HS-5 (cell line): ENCODE measurements at regions not wholly inside any gene's neighbourhood (a gene's known extent, or its start where the extent isn't known, plus 50 kb on each side); places are given as distances from the start of the nearest gene placed in this dataset.
"Not testable (repeated sequence)": the region's sequence is repeated elsewhere in the genome, so short reads cannot be mapped to it uniquely, and the experiment has no call there.

Experiments
- DNase-seq: peaks from one replicate; pipeline ENCODE4 v3.0.0-alpha.2; 2012; ENCODE audit warnings: low read depth

DNA sequence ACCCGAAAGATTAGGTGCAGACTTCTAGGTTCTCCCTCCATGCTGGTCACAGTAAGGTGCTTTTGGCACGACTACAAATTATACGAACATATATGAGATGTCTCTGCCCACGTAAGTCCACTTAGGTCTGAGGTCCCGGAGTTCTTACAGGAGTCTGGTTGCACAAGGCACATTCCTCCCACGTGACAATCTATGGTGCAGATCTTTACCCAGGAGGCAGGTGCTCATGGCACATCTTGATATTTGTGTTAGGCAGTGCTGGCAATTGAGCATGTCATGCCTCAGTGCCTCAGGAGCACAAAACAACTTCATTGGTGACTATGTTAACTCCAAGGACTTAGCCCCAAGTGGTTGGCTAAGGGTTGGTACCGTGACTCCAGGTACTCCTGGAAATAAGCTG, 92.0 kb upstream of the AMN1 start:
- no peak for DNase-seq

DNA sequence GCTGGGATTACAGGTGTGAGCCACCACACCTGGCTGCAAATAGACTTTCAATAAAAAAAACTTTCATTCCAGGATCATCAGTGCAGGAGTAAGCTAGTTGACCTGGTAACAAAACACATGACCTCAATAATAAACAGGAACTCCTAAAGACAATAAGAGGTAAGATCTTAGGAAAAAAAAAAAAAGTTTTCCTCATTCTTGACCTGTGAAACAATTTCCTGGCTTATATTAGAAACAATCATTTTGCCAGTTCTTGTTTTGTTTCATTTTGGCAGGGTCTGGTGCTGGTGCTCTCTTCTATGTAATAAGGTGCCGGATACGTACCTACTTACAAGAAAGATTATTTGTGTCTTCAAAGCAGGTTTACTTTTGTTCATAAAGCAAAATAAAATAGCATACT, 90.6 kb upstream of the AMN1 start:
- DNase-seq: no peak

DNA sequence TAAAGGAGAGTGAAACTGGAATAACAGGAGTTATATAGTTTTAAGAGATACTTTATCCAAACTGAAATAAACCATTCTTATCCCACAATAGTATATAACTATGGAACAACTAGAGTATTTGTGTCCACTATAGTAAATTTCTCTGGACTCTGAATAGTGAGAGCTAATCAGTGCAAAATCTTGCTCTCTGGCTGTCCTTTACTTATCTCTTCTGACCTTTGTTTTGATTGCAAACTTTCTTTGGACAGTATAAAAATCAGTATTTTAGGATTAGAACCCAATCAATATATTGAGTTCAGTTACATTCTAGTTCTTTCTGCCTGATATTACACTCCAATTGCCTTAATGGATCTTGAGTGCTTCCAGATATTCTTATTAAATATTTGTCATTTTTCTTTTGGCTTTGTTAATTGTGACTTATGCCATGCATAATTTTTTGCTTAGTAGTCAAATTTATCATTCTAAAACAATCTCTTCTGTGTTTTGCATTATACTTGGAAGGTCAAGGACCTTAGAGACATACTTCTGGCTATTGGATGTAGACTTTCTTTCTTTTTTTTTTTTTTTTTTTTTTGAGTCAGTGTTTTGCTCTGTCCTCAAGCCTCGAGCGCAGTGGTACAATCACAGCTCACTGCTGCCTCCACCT, 89.9 kb upstream of the AMN1 start:
- no peak for DNase-seq

DNA sequence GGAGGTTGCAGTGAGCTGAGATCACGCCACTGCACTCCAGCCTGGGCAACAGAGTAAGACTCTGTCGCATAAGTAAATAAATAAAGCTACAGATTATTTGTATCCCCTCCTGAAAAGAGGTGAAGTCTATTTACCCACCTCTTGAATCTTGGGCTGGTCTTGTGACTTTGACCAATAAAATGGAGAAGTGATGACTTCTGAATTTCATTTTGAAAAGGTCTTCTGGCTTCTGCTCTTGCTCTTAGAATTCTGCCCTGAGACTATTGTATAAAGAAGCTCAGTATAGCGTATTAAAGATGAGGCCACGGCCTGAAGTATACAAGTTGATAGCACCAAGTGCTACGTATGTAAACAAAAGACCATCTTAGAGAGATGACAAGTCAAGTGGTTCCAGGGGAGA, 88.3 kb upstream of the AMN1 start:
- no peak for DNase-seq

DNA sequence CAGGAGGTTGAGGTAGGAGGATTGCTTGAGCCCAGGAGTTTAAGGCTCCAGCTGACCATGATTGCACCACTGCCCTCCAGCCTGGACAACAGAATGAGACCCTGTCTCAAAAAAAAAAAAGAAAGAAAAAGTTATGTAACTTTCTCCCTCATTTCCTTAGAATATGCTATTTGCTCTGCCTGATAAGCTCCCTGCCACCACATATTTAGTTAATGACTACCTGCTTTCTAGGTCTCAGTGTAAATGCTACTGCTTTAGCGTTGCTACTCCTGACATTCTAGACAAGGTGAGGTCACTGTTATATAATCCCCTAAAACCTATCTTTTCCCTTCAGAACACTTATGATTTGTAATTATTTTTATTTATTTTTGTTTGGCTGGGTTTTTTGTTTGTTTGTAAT, 86.3 kb upstream of the AMN1 start:
- DNase-seq: no peak

DNA sequence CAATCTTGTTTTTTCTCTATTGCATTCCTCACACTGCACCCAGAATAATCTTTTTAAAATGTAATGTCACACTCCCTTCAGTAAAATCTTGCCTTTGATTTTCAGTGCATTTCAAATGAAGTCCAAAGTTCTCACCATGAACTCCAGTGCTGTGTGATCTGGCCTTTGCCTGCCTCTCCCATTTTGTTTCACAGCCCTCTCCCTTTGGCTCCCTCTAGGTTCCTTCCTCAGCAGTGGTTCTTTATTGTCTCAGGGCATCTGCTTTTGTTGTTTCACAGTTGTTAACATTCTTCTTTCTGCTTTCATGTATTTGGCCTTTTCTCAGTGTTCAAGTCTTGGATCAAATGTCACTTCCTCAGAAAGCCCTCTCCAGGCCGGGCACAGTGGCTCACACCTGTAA, 84.5 kb upstream of the AMN1 start:
- DNase-seq: no peak

DNA sequence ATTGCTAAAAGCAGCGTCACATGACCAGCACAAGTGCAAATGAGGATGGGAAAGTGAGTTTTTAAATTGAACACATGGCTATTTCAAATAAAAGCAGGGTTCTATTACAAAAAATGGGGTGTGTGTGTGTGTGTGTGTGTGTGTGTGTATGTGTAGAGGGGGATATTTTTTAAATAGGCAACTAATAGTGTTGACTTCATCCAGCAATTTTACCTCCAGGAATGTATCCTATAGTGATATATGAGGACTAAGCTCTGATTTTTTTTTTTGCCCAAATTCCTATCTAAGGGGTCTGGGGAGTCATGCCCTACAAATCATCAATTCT, 78.9 kb upstream of the AMN1 start:
- no peak for DNase-seq

DNA sequence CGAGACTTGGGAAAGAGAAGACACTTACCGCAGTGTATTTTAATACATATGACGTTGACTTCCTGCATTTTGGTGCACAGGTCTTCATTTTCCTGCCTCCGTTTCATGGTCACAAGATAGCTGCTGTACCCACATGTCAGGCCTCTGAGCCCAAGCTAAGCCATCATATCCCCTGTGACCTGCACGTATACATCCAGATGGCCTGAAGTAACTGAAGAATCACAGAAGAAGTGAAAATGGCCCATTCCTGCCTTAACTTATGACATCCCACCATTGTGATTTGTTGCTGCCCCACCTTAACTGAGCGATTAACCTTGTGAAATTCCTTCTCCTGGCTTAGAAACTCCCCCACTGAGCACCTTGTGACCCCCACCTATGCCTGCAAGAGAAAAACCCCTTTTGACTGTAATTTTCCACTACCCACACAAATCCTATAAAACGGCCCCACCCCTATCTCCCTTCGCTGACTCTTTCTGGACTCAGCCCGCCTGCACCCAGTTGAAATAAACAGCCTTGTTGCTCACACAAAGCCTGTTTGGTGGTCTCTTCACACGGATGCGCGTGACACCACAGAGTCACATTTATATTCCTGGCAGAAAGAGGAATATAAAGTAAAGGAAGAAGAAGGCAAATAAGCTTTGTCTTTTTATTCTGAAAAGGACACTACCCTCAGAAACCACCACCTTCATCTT, 78.4 kb upstream of the AMN1 start:
- not testable (repeated sequence) for DNase-seq

DNA sequence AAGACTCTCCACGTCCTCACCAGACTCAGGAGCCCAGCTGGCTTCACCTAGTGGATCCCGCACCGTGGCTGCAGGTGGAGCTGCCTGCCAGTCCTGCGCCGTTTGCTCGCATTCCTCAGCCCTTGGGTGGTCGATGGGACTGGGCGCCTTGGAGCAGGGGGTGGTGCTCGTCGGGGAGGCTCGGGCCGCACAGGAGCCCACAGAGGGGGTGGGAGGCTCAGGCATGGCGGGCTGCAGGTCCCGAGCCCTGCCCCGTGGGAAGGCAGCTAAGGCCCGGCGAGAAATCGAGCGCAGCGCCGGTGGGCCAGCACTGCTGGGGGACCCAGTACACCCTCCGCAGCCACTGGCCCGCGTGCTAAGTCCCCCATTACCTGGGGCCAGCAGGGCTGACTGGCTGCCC, 76.9 kb upstream of the AMN1 start:
- DNase-seq: not testable (repeated sequence)

DNA sequence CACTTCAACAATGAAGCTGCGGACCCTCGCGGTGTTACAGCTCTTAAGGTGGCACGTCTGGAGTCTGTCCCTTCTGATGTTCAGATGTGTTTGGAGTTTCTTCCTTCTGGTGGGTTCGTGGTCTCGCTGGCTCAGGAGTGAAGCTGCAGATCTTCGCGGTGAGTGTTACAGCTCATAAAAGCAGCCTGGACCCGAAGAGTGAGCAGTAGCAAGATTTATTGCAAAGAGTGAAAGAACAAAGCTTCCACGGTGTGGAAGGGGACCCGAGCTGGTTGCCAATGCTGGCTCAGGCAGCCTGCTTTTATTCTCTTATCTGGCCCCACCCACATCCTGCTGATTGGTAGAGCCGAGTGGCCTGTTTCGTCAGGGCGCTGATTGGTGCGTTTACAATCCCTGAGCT, 75.9 kb upstream of the AMN1 start:
- DNase-seq: not testable (repeated sequence)

DNA sequence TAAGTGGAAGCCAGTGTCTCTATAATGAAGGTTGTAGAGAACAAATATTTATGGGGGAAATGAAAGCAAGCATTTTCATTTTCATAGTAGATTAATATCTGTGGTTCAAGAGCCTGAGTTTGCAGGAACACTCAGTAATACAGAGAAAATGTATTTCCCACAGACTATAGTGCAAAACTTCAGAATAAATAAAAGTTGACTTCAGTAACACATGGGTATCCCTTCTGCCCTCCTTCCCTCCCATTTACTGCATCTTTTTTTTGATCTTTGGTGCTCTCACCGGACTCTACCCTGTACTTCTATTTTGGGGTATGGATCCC, 75.3 kb upstream of the AMN1 start:
- no peak for DNase-seq

DNA sequence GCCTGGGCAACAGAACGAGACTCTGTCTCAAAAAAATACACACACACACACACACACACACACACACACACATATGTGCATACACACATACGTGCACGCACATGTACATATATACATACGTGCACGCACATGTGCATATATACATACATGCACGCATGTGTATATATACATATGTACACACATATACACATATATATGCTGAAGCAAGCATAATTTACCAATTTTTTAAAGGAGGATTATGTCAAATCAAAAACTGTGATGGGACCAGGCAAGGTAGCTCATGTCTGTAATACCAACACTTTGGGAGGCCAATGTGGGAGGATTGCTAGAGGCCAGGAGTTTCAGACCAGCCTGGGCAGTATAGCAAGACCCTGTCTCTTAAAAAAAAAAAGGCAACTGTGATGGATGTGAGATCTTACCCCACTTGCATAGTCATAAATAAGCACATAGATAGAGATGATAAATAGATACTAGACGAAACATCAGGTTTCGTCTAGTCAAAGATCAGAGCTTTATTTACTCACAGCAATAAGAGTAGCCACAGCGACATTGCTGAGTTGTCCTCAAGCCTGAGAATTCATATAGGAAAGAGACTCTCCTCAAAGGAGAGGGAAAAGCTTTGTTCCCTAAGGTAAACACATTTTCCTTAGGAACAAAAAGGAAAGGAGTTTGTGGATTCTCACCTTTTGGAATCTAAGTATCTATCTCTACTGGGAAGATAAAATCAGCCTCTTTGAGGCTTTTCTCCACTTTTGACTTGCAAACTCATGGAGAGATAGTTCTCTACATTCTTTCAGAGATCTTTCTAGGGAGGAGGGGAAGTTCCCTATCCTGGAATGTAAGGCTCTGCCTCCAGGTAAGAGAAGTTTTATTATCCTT, 74.7 kb upstream of the AMN1 start:
- no peak for DNase-seq

DNA sequence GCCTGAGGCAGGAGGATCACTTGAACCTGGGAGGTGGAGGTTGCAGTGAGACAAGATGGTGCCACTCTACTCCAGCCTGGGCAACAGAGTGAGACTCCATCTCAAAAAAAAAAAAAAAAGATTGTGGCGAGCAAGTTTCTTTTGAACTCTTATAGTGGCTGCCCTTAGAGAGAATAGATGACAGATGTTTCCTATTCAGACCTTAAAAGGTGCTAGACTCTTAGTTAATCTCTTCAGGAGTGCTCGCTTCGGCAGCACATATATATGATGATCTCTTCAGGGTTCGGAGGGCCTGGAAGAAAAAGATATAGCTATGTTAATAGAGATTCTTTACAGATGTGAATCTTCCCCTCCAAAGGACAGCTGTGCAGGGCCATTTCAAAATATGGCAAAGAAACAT, 73.1 kb upstream of the AMN1 start:
- no peak for DNase-seq

DNA sequence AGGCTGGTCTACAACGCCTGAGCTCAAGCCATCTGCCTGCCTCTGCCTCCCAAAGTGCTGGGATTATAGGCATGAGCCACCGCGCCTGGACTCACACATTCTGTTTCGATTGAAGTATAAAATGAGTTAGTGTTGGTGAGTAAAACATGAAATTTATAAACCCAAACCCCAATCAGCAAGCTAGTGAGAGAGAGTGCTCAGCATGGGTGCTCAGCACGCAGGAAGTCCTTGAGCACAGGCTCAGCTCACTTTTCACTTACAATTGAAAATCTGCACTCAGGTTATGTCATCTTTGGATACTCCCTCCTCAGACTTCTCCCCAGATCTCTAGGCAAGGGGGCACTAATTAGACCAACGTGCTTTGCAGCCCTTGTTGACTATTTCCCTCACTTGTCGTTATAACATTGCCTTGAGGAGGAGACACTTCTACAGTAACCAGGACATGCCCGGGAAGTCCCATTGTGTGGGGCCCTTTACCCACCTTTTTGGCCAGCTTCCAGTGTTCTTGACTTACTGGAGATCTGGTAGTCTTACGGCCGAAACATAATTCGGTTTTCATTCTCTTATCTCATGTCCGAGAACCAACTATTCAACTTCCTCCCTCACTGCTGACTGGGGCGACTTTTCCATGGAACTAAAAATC, 68.5 kb upstream of the AMN1 start:
- DNase-seq: no peak

DNA sequence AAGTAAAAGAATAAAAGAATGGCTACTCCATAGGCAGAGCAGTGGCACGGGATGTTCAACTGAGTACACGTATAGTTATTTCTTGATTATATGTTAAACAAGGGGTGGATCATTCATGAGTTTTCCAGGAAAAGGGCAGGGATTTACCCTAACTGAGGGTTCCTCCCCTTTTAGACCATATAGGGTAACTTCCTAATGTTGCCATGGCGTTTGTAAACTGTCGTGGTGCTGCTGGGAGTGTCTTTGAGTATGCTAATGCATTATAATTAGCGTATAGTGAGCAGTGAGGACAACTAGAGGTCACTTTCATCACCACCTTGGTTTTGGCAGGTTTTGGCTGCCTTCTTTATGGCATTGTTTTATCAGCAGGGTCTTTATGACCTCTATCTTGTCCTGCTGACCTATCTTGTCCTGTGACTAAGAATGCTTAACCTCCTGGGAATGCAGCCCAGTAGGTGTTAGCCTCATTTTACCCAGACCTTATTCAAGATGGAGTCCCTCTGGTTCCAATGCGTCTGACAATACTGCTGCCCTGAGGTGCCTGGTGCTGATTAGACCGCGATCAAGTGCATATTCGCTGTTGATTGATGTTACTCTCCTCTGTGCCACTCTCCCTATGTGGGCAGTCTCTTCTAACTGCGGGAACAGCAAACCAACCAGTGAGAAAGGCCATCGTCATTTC, 67.6 kb upstream of the AMN1 start:
- no peak for DNase-seq

DNA sequence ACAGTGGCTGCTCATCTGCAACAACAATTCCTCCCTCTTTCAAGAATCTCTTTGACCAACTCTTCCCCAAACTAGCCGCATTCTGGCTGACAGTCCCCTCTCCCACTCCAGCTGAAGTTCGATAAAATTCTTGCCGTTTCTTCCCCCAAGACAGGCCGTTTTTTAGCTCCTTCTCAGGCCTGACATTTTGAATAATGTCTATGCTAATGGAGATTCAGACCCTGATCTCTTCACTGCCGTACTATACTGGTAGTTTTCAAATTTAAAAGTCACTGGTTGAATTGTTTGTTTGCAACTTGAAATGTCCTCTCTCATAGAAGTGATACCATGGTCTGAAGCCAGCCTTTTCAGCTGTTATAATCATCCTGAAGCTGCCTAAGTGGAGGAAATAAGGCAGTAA, 65.9 kb upstream of the AMN1 start:
- no peak for DNase-seq

DNA sequence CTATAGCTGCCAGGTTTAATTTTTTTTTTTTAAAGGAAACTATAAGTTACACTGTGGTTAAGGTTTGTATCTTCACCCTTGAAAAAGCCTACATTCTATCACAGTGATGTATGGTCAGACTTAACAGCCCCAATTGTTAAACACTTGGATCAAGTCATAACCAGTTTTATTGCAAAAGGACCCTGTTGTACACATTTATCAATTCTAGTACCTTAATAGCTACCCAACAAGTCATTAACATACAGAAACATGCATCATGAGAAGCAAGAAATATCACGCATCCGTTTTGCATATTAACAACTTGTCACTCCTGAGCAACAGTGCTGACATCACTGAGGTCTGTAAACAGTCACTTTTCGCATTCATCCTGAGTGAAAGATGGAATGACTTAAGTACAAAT, 62.4 kb upstream of the AMN1 start:
- DNase-seq: not testable (repeated sequence)

DNA sequence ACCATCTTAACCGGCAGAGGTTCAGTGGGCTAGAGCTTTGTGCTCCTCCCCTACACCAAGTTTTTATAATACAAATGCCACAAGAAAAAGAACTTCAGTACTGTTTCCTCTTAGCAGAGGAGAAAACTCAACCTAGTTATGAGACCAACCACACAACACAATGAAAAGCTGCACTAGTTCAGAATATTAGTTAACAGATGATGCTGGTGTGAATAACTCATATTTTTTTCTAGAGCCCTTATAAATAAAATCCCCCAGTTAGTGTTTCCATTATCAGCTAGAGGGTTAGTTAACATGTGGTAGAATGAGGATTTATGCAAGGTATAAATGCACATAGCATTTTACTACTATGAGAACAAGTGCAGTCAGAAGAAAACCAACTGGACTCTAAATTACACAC, 61.9 kb upstream of the AMN1 start:
- no peak for DNase-seq

DNA sequence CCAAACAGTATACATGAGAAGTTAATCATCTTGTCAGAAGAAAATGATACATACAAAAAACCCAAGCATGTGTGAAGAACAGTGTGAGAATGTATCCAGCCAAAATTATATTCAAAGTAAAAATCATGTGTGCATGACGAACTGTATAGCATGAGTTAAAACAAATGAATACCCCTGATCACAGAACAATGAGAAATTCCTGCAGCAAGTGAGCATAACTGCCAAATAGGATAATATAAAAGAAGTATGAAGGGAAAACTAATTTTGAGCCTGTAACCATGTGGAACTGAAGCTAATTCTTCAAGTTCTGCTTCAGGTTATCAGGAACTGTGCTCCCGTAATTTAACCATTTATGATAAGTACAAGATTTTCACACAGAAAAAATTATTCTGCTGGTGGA, 56.5 kb upstream of the AMN1 start:
- DNase-seq: no peak

DNA sequence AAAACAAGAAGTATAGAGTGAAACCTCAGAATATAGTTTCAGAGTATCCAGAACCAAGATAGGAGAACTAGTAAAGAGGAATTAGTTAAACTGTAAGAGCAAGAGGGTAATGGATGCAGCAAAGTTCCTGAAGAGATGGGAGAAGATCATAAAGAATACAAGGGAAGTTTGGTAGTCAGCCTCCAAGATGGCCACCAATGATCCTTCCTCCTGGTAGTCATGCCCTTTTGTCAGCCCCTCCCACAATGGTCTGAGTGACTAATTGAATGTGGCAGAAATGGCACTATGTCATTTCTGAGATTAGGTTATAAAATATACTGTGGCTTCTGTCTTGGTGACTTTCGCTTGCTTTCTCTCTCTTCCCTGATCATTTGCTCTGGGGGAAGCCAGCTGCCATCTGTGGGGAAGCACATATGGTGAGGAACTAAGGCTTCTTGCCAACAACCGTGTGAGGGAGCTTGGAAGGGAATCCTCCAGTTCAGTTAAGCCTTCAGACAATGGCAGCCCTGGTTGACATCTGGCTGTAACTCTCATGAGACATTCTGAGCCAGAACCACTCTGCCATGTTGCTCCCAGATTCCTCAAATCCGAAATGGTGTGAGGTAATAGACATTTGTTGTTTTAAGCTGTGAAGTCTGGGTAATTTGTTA, 55.3 kb upstream of the AMN1 start:
- DNase-seq: no peak

DNA sequence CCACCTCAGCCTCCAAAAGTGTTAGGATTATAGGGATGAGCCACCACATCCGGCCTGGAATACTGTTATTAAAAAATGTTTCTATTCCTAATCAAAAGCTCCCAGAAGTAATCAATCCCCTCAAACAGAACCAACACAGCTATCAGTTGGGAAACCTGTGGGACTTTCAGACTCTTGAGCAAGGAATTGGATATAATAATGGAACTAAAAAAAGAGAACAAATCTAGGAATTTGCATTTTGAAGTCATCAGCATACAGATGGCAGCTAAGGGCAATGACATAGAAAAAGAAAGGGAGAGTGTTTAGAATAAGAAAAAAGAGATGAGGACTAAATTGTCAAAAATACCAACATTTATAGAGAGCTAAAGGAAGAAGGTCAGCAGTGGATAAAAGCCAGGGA, 54.7 kb upstream of the AMN1 start:
- no peak for DNase-seq
